ENCODE measurements at regions not wholly inside any gene's neighbourhood (a gene's known extent, or its start where the extent isn't known, plus 50 kb on each side); places are given as distances from the start of the nearest gene placed in this dataset.

- intact Hi-C loops (cut with DNase I): no loop called here
- no peaks in the 10 kb centered on the region for H3K9me3 ChIP-seq
- no peaks in the 10 kb centered on the region for H3K36me3 ChIP-seq
- DNase-seq: no peak
- no peak for ATAC-seq
- no peaks in the 10 kb centered on the region for H3K27me3 ChIP-seq
- H3K27ac ChIP-seq: no peak overlapping the region
- TF ChIP-seq CTCF (IDR thresholded peaks at IDR 0.05): no peak
- H3K4me3 ChIP-seq: no peak overlapping the region
- H3K4me1 ChIP-seq: no peaks in the 10 kb centered on the region
Measured at GRCh38 chr6:145012039-145012662, 723.2 kb downstream of the EPM2A start.

GRCh38 chr6:145015739-145016558 is 719.4 kb downstream of the EPM2A start:
- intact Hi-C loops (cut with DNase I): no loop called here
- no peaks in the 10 kb centered on the region for H3K4me1 ChIP-seq
- DNase-seq (peak in 1 of 4 donors; percentile 45), ATAC-seq (peak; percentile 98)
- no peaks in the 10 kb centered on the region for H3K27me3 ChIP-seq
- no peak overlapping the region for H3K4me3 ChIP-seq
- TF ChIP-seq CTCF (IDR thresholded peaks at IDR 0.05): no peak
- no peak overlapping the region for H3K27ac ChIP-seq
- H3K36me3 ChIP-seq: no peaks in the 10 kb centered on the region
- H3K9me3 ChIP-seq: no peaks in the 10 kb centered on the region

GRCh38 chr6:145017051-145017450 is 718.3 kb downstream of the EPM2A start:
- DNase-seq: no peak
- no peak overlapping the region for H3K4me3 ChIP-seq
- no peaks in the 10 kb centered on the region for H3K4me1 ChIP-seq
- no peak overlapping the region for H3K27ac ChIP-seq
- intact Hi-C loops (cut with DNase I): no loop called here
- ATAC-seq: no peak
- no peaks in the 10 kb centered on the region for H3K9me3 ChIP-seq
- H3K27me3 ChIP-seq: no peaks in the 10 kb centered on the region
- no peaks in the 10 kb centered on the region for H3K36me3 ChIP-seq
- no peak for TF ChIP-seq CTCF (IDR thresholded peaks at IDR 0.05)

- no peaks in the 10 kb centered on the region for H3K9me3 ChIP-seq
- intact Hi-C loops (cut with DNase I): no loop called here
- no peak for DNase-seq
- no peak for TF ChIP-seq CTCF (IDR thresholded peaks at IDR 0.05)
- H3K4me1 ChIP-seq: no peaks in the 10 kb centered on the region
- H3K36me3 ChIP-seq: no peaks in the 10 kb centered on the region
- H3K4me3 ChIP-seq: no peak overlapping the region
- no peaks in the 10 kb centered on the region for H3K27me3 ChIP-seq
- no peak overlapping the region for H3K27ac ChIP-seq
- no peak for ATAC-seq
Measured at GRCh38 chr6:145017516-145017915, 717.8 kb downstream of the EPM2A start.

- Histone ChIP-seq H3K27me3 (no peaks in the 10 kb centered on the region), H3K36me3 (no peaks in the 10 kb centered on the region), H3K4me3 (no peak overlapping the region), H3K4me1 (no peaks in the 10 kb centered on the region), H3K9me3 (no peaks in the 10 kb centered on the region), H3K27ac (no peak overlapping the region)
- ATAC-seq: no peak
- no peak for DNase-seq
- intact Hi-C loops (cut with DNase I): no loop called here
- TF ChIP-seq CTCF (IDR thresholded peaks at IDR 0.05): no peak
Measured at GRCh38 chr6:145018027-145018426, 717.3 kb downstream of the EPM2A start.
